HG03045 (cell line): ENCODE measurements at regions not wholly inside any gene's neighbourhood (a gene's known extent, or its start where the extent isn't known, plus 50 kb on each side); places are given as distances from the start of the nearest gene placed in this dataset.

Source experiments
- ATAC-seq: cut with Tn5 transposase; IDR thresholded peaks from one replicate; pipeline ENCODE4 v1.9.1; 2021; ENCODE audit warnings: mild to moderate bottlenecking, moderate library complexity; ENCODE audit not compliant: unreplicated experiment

DNA sequence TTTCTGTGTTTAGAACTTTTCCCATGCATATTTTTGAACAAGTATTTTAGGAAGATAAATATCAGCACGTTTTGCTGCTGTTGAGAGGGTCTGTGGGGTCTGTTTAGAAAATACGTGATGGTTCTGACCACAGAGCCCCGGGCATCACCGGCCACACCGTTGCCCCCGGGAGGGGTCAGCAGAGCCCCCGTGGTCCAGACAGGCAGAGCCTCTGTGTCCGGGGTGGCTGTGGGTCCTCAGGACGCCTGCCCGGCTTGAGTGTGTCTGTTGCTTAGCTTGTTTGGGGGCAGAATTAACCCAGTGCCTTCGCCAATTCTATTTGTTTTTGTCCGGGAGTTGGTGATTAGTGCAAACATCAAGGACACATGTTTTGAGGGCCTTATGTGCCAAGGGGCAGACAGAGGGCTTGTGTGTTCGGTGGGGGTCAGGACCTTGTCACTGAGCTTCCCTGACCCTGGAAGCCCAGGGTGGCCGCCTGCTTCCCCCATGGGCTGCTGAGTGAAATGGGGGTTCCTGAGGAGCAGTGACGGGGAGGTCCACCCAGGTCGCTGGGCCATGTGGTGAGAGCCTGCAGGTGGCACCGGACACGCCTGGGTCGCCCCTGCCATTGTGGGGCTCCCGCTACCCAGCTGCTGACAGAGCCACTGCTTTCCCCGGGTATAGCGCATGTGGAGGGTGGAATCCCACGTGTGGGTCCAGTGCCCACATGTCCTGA lies 122.2 kb downstream of the SIK1 start:
- ATAC-seq = no peak

DNA sequence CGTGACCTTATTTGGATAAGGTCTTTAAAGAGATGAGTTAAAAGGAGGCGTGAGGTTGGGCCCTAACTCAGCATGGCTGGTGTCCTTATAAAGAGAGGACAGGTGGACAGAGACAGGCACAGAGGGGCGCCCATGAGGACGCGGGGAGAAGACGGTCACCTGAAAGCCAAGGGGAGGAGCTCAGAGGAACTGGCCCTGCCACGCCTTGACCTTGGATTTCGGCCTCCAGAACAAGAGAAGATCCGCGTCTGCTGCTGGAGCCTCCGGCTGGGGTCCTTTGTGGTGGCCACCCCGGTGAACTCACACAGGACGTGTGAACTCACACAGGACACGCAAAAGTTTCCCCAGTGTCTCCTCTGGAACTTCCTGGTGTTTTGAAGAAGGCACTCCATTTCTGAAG lies 122.7 kb downstream of the SIK1 start:
- no peak for ATAC-seq

DNA sequence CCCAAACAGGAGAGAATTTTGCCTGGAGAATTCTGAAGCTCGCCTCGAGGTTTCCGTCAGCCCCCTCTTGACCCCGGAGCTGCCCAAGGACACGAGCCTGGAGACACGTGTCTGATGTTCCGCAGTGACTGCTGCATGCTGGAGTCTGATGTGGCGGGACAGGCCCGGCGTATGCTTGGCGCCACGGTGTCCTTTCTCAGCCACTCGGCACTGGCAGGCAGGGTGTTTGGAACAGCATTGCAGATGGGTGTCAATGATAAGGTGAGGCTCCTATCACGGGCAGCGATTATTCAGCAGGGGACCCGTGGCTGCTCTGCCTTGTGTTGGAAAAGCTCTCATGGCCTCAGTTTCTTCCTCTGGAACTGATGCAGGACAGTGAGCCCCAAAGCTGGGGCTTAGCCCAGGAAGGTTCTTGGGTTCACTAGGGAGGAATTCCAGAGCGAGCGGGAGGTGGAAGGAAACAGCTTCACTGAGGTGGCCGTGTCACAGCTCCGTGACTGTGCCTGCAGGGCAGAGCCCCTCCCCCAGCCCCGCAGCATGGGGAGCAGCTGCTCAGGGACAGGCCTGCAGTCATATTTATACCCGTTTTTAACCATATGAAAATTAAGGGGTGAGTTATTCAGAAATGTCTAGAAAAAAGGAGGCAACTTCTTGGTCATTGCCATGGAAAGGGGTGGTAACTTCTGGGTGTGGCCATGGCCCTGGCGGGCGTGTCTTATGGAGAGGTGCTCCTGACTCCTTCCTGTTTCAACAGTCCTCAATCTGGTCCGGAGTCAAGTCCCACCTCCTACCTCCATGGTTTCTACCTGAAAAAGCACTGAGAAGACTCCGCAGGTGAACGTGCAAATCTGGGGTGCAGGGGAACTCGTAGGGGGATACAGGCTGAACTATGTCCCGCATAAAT lies 123.4 kb downstream of the SIK1 start:
- ATAC-seq = no peak

DNA sequence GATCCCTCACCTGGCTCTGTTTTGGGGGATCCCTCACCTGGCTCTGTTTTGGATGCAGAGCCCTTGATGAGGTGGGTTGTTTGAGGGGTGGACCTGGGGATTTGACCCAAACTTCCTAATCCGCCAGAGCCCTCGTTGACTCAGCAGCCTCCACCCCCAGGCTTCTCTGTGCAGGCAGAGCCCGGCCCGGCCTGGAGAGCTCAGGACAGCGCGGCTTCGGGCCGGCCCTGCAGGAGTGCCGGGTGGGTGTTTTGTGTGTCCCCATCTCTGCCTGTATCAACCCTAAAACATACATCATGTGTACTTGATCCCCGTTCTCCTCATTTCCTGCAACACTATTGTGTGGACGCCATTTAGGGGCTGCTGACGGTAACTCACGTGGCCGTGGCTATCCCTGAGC lies 124.2 kb downstream of the SIK1 start:
- ATAC-seq = no peak

DNA sequence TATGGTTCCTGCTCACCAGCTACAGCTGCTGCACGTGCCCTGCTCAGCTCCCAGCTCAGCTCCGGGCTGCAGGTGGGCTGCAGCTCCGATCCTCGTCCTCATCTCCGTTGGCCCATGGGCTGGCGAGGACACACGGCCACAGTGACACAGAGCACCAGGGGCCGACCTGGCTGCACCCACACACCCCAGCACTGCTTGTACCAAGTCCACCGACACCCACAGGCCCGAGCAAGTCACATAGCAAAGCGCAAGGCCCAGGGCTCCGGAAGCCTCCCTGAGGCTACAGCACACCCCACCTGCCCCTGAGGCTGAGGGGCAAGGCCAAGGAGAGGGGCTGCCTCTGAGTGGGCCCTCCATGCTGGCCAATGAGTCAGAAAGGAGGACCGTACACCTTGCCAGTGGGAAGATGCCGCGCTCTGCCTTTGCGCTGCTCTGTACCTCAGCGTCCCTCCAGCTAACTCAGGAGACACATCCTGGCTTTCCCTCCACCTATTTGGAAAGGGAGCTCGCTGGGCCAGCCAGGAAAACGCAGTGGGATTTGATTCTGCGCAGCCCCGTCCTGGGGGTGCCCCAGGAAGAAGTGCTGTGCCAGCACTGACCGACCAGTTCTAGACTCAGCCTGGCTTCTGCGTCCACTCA lies 124.8 kb downstream of the SIK1 start:
- ATAC-seq = no peak

DNA sequence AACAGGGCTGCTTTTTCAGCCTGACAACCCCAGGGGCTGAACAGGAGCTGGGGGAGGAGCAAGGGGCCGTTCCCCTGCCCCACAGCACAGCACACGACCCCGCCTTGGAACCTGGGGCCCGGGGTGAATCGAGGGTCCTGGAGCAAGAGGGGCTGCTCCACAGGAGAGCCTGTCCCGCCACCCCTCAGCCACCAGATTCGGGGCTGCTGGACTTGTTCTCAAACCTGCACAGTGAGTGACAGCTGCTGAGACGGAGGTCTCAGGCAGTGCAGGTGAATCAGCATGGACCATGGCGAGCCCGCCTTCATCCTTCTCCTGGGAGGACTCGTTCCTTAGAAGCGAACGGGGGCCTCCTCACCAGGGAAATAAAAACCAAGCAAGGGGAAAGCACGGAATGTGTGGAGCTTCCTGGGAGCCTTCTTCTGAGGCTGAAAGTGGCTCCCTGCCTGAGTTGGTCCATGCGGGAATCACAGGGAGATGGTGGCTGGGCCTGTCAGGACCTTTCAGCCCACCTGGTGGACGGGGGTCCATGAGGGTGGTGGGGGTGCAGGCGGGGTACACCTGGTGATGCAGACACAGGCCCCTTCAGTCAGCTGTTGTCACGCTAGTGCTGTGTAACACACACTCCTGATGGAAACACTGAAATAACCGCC lies 125.4 kb downstream of the SIK1 start:
- no peak for ATAC-seq

DNA sequence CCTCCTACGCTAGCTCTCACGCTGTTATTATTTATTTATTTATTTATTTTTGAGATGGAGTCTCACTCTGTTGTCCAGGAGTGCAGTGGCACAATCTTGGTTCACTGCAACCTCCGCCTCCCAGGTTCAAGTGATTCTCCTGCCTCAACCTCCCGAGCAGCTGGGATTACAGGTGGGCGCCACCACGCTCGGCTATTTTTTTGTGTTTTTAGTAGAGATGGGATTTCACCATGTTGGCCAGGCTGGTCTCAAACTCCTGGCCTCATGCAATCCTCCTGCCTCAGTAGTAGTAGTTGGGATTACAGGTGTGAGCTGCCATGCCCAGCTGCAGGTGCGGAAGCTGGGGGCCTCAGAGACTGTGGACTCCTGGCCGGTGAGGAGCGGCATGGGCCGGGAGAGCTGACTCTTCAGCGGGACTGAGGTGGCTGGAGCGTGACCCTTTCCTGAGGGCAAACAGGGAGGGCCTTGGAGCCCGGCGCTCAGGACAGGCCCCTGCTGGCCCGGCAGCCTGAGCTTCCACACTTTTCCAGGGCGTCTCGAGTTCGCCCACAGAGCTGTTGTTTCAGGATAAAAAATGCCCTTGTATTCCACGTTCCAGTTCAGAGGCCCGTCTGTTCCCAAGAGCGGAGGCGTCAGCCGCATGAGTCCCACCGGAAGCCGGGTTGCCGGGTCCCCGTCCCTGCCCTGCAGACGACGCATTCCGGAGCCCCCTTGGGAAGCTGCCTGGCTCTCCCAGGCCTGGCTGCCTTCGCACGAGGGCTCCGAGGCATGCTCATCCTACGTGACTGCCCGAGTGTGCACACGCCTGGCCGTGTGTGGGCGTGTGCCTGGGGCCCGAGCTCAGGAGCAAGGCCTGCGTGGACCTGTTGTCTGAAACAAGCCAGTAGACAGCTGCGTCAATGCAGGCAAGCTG lies 126.2 kb downstream of the SIK1 start:
- no peak for ATAC-seq

DNA sequence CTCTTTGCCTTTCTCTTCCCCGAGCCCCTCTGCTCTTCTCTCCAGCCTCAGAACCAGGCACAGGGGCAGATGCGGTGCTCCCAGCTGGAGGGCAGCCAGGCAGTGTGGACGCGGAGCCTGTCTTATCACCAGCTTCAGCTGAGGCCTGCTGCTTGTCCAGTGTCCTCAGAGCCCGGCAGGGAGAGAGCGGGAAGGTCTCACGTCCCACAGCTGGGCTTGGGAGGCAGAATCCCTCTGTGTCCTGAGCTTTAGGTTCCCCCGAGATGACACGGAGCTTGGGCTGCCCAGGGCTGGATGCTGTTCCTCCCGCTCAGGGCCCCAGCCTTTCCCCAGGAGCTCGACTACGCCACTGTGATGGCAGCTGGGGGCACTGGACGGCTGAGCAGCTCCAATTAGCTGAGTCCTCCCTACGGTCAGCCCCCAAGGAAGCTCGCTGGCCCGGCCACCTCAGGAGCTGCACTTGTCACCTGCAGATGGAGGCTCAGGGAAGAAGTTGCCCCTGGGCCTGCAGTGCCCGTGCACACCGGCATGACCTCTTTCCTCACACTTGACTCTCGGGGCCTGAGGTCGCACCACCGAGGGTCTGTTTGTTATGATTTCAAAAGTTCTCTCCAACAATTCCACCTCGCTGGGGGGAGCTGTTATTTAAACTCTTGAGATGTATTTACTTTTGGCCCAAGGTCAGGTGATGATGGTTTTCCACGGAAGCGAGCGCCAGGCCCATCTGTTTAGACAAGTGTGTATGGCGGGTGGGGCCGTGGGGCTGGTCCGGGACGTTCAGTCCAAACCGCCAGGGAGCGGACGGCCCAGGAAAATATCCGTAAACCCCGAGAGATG lies 127.3 kb downstream of the SIK1 start:
- no peak for ATAC-seq

DNA sequence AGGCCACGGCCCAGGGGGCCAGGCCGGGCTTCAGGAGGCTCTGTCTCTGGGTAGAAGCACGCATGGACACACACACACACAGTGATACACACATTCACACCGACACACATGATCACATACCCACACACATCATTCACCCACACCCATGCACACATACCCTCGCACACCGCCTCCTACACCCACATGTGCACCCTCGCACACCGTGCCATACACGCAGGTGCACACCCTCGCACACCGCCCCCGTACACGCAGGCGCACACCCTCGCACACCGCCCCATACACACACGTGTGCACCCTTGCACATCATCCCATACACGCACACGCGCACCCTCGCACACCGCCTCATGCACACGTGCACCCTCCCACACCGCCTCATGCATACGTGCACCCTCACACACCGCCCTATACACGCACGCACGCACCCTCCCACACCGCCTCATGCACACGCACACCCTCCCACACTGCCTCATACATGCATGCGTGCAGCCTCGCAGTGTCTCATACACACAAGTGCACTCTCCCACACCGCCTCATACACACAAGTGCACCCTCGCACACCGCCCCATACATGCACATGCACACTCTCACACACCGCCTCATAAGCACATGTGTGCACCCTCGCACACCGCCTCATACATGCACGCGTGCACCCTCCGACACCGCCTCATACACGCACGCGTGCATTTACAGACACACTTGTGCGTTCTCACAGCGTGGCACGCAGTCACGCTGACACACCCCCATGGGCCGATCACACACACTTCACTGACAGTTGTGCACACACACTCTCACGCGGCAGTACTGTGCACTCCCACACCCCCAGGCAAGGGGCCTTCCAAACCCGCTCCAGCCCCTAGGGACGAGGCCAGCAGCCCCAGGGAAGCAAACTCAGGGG lies 128.1 kb downstream of the SIK1 start:
- ATAC-seq = no peak

DNA sequence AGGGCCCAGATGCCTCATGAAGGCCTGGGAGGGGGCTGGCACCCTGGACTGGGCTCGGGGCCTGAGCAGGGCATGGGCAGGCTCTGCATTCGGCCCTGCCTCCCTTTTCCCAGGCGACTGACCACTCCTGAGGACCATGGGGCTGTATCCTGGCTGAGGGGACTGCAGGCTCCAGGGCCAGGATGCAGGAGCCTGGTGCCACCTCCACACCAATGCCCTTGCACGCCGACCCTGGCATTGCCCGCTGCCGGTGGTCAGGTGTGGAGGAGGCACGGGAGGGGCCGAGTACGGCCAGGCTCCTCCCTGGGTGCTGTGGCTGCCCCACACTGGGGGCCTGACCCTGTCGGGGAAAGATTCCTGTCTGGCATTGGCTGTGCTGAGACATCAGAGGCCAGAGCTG lies 128.9 kb downstream of the SIK1 start:
- ATAC-seq = no peak

DNA sequence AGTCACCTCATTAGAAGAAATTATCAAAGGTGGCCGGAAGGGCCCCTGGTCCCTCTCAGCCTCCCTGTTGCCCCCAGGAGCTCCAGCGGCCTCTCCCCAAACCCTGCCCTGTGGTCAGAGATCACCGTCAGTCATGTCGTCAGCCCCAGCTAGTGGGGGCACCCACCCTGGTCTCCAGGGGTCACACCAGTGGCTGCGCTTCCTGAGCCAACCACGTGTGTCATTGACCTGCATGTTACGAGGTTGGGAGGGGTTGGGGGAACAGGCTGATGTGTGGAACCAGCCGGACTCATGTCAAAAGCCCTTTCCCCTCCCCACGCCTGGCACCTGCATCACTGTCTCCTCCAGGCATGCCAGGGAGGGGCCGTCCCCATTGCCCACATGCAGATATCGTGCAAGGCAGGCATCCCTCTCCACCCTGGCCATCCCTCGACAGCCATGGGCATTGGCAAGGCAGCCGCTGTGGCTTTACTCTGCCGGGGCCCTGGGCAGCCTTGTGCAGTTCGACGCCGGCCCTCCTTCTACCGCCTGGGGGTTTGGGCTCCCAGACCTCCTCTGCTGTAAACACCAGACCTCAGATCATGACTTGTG lies 128.7 kb downstream of the CRYAA start:
- no peak for ATAC-seq

DNA sequence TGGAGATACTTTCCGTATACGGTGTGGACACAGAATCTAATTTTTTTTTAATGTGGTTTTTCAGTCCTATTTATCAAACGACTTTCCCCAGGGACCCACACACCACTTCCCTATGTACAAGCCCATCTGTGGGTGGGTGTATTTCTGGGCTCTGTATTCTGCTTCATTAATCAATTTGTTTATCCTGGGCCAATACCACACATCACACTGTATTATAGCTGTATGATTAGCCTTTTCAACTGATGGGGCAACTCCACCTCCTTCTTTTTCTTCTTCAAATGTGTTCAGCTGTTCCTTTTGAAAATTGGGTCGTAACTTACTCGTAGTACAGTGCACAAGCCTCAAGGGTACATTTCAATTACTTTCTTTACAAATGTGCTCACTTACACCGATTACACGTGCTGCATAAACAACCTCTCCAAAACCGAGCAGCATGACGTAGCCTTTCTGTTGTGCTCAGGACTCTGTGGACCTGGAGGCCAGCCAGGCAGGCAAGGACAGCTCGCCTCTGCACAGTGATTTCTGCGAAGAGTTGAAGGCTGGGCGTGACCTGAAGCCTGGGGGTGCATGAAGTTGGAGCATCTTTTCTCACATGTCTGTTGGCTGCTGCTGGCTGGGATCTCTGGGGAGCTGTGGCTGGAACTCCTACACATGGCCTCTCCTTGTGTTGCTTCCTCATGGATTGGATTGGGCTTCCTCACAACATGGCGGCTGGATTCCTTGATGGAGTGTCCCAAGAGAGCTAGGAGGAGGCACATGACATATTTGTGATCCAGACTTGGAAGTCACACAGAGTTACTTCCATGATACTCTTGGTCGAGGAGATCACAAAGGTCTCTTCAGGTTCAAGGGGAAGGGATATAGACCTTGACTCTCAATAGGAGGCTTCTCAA lies 126.5 kb downstream of the CRYAA start:
- ATAC-seq = no peak

DNA sequence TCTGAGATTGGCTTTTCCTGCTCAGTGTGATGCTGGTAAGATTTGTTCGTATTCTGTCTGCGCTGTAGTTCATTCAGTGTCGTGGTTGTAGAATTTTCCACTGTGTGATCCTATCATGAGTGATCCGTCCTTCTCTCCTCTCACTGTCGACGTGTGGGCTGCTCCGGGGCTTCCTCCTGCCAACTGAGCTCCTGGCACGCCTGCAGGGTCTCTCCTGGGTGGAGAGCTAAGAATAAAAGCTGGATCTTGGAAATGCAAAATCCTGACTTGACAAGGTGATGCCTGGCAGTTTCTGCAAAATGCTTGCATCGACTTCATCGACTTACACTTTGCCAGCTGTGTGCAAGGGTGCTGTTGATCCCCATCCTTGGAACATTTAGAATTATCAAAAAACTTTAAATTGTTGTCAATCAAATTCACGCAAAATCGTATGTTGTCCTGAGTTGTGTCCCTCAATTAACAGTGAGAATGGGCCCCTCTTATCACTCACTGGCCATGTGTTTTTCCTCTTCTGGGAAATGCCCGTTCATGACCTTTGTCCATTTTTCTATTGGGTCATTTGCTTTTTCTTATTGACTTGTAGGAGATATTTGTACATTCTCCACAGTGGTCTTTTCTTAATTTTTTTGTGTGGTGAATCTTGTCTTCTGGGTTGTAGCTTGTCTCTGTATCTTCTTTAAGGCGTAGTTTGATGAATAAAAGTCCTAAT lies 125.5 kb downstream of the CRYAA start:
- ATAC-seq = no peak

DNA sequence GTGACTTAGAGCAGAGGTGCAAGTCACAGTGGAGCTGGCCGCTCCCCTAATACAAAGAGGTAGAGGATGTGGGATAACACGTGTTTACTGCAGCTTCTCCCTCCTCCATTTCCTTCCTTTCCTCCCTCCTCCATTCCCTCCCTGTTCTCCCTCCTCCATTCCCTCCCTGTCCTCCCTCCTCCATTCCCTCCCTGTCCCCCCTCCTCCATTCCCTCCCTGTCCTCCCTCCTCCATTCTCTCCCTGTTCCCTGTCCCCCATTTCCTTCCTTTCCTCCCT lies 124.0 kb downstream of the CRYAA start:
- ATAC-seq = no peak

DNA sequence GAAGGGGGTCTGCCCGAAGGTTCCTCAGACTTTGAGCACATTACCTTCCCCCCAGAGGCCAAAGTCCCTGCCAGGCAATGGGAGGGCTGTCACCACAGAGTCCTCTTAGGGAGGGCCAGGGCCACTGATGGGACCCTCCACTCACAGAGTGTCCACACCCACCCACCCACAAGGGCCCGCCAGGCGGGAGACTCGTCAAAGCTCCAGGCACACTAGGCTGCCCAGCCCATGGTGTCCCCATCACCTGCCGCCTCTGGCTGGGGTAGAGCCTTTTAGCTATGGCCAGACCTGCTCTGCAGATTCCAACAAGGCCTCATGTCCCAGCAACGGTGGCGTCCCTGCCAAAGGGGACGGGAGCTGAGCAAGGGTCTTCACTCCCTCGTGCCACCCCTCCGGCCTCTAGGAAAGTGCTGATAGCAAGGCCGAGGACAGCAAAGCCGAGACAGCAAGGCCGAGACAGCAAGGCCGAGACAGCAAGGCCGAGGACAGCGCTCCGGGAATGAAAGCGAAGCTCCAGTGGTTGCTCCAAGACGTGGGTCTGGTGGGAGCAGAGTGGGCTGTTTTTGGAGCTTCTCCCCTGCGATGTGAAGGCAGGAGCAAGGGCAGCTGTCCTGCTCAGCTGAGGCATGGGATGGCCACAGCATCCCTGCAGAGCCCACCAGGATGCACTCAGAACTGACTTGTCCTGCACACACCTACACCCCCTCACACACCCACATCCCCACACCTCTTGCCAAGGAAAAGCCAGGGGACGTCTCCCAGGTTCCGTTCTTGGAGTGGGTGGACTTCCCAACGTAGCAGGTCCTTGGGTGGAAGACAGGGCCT lies 123.4 kb downstream of the CRYAA start:
- no peak for ATAC-seq
